HG02884 (cell line): ENCODE measurements at regions not wholly inside any gene's neighbourhood (a gene's known extent, or its start where the extent isn't known, plus 50 kb on each side); places are given as distances from the start of the nearest gene placed in this dataset.

Experiments used
- ATAC-seq: cut with Tn5 transposase; IDR thresholded peaks from one replicate; pipeline ENCODE4 v1.9.1; 2021; ENCODE audit warnings: mild to moderate bottlenecking, moderate library complexity; ENCODE audit not compliant: unreplicated experiment

- no peak for ATAC-seq
Observed at GRCh38 chr6:156651486-156651885, 125.7 kb upstream of the ARID1B start.

DNA sequence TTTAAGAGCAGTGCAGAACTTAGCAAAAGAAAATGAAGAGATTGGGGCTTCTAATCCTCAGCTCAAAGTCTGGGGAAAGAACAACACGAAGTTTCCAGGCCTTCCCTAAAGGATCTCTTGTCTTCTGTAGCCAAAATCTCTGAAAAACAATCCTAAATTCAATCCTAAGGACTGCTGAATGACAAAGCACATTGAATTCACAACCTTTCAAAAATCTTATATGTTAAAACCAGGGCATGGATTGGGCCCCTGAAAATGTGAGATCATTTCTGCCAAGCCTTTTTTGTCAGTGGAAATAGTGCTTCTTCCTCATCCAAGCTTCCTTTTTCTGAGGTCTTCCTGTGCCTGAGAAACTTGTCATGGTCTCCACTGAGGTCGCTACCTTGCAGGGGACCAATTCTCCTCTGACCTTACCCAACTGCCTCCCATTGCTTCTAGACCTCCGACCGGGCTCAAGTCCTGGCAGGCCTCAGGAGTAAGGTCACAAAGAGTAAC lies 126.2 kb upstream of the ARID1B start:
- no peak for ATAC-seq

DNA sequence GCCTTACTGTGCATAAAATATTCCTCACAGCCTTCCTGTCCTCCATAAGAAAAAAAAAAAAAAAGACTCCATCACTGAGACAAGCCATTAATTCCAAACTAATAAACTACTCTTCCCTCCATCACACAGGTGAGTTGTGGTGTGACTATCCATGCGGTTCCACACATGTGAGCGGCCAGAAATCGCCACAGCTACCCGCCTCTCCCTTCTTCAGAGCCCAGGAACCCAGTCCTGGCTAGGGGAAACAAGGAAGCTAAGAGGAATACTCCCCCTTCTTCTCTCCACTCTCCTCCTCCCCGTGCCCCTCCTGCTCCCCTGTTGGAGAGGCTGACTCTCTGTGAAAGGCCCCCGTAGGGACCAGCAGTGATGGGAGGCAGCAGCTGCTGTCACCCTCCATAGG lies 128.6 kb upstream of the ARID1B start:
- ATAC-seq = no peak

DNA sequence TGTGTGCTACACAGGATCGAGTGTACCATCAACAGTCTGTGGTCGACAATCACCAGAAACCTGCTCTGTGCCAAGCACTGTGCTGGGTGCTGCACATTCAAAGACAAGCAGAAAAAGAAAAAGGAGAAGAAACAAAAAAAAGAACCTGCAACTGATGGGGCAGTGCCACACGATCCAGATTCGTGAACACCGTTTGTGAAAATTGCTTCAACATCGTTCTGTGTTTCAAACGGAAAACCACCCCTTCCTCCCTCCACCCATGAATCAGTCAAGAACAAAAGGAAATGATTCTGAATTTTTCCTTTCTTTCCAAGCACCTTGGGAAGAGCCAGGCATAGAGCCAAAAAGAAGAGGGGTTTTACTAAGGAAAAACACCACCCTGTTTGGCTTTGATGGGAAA lies 129.2 kb upstream of the ARID1B start:
- ATAC-seq = no peak

GRCh38 chr6:156647140-156647784 lies 129.9 kb upstream of the ARID1B start:
- ATAC-seq = no peak

- ATAC-seq = no peak
Observed at GRCh38 chr6:156646496-156646895, 130.7 kb upstream of the ARID1B start.

- no peak for ATAC-seq
Observed at GRCh38 chr6:156645097-156645496, 132.1 kb upstream of the ARID1B start.

- ATAC-seq = no peak
Observed at GRCh38 chr6:156639009-156639721, 138.0 kb upstream of the ARID1B start.

DNA sequence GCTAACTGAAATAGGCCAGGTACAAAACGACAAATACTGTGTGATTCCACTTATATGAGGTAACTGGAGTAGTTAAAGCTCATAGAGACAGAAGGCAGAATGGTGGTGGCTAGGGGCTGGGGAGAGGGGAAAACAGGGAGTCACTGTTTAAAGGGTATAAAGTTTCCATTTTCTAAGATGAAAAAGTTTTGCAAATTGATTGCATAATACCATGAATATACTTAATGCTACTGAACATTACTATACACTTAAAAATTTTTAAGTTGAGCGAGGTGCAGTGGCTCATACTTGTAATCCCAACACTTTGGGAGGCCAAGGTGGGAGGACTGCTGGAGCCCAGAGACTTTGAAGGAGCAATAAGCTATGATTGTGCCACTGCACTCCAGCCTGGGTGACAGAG lies 138.6 kb upstream of the ARID1B start:
- ATAC-seq = no peak

- no peak for ATAC-seq
Observed at GRCh38 chr6:156634951-156635371, 142.2 kb upstream of the ARID1B start.

DNA sequence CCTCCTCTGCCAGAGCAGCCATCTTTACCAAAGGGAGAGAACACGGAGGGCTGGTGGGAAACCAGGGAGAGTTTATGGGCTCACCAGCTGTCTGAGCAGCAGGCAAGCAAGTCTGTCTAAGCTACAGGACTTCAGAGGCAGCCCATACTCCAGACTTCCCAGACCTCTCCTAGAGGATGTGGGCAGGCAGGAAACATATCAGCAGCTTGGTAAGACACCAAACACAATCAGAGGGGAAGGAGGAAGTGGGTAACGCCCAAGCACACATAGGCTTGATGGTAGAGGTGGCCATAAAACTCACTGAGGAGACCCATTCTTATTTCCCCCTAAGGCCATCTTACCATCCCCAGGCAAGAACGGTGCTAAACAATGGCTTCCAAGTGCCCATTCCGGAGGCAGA lies 143.1 kb upstream of the ARID1B start:
- no peak for ATAC-seq

DNA sequence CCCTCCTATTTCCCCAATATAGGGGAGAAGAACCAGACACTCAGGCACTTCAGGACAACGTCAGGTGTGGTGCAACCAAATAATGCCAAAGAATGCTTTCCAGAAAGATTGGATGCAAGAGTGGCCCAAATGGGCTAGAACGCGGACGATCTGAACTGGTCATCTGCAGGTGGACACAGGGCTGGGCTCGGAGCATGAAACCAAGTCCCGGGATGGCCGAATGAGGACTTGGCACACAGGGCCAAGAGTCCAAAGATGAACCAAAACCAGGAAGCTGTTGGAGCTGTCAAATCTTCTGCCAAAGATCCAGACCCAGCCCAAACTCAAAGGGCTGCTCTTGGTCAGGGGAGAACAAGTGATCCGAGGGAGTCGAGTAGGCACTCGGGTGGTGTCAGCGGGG lies 143.9 kb upstream of the ARID1B start:
- ATAC-seq = no peak

- ATAC-seq = no peak
Observed at GRCh38 chr6:156630613-156631302, 146.4 kb upstream of the ARID1B start.

GRCh38 chr6:156628805-156629204 lies 148.4 kb upstream of the ARID1B start:
- ATAC-seq = no peak

DNA sequence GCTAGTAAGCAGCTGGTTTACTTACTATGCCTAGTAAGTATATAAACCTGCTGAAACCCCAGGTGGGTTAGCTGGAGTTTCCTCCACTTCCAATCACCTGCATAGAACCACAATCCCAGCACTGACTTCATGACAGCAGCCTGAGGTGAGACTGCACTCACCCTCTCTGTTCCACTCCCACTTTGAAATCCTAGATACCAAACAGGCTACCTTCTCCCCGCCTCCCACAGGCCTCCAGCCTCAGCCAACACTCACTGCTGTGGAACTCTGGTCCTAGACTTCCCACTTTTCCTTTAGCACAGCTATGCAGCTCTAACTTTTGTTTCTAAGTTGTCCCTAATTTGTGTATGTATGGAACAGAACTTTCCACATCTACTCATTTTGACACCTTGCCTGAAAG lies 149.7 kb upstream of the ARID1B start:
- no peak for ATAC-seq

DNA sequence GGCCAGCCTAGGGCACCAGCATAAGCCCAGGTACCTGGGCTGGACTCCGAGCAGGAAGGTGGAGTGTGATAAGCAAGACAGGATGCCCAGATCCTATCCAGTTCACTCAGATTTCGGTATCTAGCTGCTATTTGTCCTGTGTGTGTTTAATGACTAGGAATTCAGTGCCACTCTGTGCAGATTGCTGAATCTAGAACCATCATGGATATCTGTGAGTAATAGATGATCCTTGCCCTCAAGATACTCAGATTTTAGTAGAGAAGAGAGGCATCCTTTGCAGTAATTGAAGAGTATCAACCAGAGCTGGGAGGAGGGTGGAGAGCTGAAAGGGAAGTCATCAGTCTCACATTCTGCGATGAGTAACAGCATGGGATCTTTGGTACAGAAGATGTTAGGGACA lies 155.0 kb upstream of the ARID1B start:
- no peak for ATAC-seq

GRCh38 chr6:156620331-156620730 lies 156.8 kb upstream of the ARID1B start:
- ATAC-seq = no peak

DNA sequence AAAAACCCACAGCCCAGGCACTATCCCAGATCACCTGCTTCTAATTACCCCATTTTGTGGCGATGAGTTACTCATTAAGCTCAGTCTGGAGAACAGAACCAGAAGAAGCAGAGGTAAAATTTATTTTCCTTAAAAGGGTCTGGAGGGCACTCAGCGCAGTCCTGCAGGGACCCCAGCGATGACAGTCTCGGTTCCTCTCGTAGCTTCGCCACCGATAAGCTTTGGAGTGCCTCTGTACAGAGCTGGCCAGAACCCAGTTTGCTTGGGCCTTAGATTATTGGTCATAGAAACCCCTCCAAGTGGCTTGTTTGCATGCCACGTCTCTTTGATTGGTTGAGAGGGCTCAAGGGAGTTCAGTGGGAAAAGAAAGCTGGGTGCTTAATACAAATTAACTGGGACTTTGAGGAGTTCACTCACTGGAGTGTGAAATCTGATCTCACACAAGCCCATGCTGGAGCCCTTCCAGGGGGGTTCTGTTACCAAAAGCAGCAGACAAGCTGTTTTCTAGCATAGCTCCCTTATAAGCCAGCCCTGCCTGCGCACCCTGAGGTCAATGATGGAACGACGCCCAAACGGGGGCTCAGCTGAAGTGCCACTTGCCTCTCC lies 158.5 kb upstream of the ARID1B start:
- ATAC-seq = no peak

- ATAC-seq = no peak
Observed at GRCh38 chr6:156617941-156618340, 159.2 kb upstream of the ARID1B start.

DNA sequence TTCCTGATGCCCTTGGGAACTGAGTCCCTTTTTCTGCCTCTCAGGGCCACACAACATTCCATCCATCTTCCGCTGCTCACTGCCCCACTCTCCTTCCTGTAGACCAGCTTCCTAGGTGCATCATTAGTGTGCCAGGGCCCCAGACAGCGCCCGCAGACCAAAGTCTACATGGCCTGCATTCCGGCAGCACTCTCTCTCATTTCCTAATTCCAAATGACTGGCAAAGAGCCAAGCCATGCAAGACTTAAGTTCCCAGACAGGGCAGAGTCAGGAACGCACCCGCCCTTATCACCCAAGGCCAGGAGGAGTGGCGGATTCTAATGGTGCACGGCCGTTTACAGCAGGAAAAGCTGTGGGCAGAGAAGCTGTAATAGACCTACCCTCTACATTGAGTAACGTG lies 159.8 kb upstream of the ARID1B start:
- ATAC-seq = no peak

GRCh38 chr6:156616495-156616894 lies 160.7 kb upstream of the ARID1B start:
- ATAC-seq = no peak

GRCh38 chr6:156613996-156614395 lies 163.2 kb upstream of the ARID1B start:
- no peak for ATAC-seq
